ENCODE measurements at regions not wholly inside any gene's neighbourhood (a gene's known extent, or its start where the extent isn't known, plus 50 kb on each side); places are given as distances from the start of the nearest gene placed in this dataset.
"Not testable (repeated sequence)": the region's sequence is repeated elsewhere in the genome, so short reads cannot be mapped to it uniquely, and the experiment has no call there.

- TF ChIP-seq, protein P1, sequence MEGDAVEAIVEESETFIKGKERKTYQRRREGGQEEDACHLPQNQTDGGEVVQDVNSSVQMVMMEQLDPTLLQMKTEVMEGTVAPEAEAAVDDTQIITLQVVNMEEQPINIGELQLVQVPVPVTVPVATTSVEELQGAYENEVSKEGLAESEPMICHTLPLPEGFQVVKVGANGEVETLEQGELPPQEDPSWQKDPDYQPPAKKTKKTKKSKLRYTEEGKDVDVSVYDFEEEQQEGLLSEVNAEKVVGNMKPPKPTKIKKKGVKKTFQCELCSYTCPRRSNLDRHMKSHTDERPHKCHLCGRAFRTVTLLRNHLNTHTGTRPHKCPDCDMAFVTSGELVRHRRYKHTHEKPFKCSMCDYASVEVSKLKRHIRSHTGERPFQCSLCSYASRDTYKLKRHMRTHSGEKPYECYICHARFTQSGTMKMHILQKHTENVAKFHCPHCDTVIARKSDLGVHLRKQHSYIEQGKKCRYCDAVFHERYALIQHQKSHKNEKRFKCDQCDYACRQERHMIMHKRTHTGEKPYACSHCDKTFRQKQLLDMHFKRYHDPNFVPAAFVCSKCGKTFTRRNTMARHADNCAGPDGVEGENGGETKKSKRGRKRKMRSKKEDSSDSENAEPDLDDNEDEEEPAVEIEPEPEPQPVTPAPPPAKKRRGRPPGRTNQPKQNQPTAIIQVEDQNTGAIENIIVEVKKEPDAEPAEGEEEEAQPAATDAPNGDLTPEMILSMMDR (IDR thresholded peaks at IDR 0.05; ENCODE audit: insufficient read depth, low read length): no peak
- no peak for DNase-seq (ENCODE audit: low read depth)
- no peak overlapping the region for H3K4me3 ChIP-seq (ENCODE audit: low read depth, low read length)
Measured at GRCh38 chr10:81600185-81600584, 274.8 kb upstream of the NRG3 start.

DNA sequence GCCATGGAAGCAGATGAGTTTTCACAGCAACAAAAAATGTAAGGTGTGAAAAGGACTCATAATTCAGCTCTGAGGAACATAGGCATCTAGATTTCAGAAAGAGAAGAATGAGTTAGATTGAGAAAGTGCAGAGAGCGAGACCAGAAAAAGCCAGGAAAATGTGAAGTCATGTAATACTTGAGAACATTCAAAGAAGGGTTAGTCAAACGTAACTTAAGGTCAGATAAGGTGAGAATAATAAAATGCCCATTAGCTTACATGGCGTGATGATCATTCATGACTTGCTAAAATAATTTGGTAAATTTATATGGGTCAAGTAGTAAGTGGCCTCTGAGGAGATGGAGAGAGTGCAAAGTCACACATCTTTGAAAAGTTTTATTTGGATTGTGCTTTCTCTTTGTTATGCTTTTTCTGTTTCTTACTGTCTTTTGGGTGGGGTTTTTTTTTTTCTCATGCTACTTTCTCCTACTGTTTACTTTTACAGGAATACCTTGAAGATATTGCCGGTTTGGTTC is 271.8 kb upstream of the NRG3 start:
- no peak overlapping the region for H3K4me3 ChIP-seq (ENCODE audit: low read depth, low read length)
- TF ChIP-seq, protein P1 (IDR thresholded peaks at IDR 0.05; ENCODE audit: insufficient read depth, low read length): no peak
- no peak for DNase-seq (ENCODE audit: low read depth)

GRCh38 chr10:81644485-81644884 is 230.5 kb upstream of the NRG3 start:
- DNase-seq (ENCODE audit: low read depth); H3K4me3 ChIP-seq (ENCODE audit: low read depth, low read length): not testable (repeated sequence)

- TF ChIP-seq, protein P1 (IDR thresholded peaks at IDR 0.05; ENCODE audit: insufficient read depth, low read length): no peak
Measured at GRCh38 chr10:81655986-81656385, 219.0 kb upstream of the NRG3 start.

GRCh38 chr10:81662837-81663236 is 212.2 kb upstream of the NRG3 start:
- no peak for DNase-seq (ENCODE audit: low read depth)
- H3K4me3 ChIP-seq (ENCODE audit: low read depth, low read length): no peak overlapping the region
- TF ChIP-seq, protein P1 (IDR thresholded peaks at IDR 0.05; ENCODE audit: insufficient read depth, low read length): no peak

More at GRCh38 chr10:81655986-81656385, 219.0 kb upstream of the NRG3 start:
- H3K4me3 ChIP-seq (ENCODE audit: low read depth, low read length): no peak overlapping the region
- DNase-seq (ENCODE audit: low read depth): no peak

DNA sequence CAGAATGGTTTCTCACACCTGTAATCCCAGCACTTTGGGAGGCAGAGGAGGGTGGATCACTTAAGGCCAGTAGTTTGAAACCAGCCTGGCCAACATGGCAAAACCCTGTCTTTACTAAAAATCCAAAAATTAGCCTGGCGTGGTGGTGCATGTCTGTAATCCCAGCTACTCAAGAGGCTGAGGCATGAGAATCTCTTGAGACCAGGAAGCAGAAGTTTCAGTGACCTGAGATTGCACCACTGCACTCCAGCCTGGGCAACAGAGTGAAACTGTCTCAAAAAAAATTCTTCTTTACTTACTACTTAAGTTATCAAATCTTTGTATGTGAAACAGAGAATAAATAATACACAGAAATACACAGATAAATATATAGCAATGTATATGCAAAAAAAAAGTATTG is 210.2 kb upstream of the NRG3 start:
- H3K4me3 ChIP-seq (ENCODE audit: low read depth, low read length); DNase-seq (ENCODE audit: low read depth): not testable (repeated sequence)

GRCh38 chr10:81674941-81675340 is 200.1 kb upstream of the NRG3 start:
- TF ChIP-seq, protein P1 (IDR thresholded peaks at IDR 0.05; ENCODE audit: insufficient read depth, low read length): no peak
- H3K4me3 ChIP-seq (ENCODE audit: low read depth, low read length): no peak overlapping the region
- DNase-seq (ENCODE audit: low read depth): no peak

DNA sequence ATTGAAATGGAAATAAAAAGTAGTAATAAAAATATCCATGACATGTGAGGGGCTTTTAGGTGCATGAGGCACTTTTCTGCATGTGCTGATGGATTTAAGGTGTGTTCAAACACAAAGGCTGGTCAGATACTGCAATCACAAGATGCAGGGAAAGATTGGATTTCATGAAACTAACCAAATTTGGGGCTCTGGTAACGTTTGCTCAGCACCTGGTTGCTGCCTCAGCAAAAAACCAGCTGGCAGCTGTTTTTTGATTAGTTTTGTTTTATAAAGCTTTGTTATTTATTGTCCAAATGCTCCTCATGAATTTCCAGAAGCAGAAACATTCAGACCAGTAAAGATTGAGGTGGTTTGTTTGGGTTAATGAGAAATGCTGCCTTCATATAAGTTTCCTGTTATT is 195.7 kb upstream of the NRG3 start:
- DNase-seq (ENCODE audit: low read depth): no peak
- TF ChIP-seq, protein P1 (IDR thresholded peaks at IDR 0.05; ENCODE audit: insufficient read depth, low read length): no peak
- no peak overlapping the region for H3K4me3 ChIP-seq (ENCODE audit: low read depth, low read length)
